T47D (cell line): ENCODE measurements at regions not wholly inside any gene's neighbourhood (a gene's known extent, or its start where the extent isn't known, plus 50 kb on each side); places are given as distances from the start of the nearest gene placed in this dataset.

Experiments used
- DNase-seq, 2 experiments: peaks; one replicate each; pipeline versions ENCODE4 v3.0.0 to v3.0.0-alpha.2; 2011 to 2012; ENCODE audit warnings: low read depth in 1 of 2, low spot score in 1 of 2
- JUND ChIP-seq: IDR thresholded peaks from 2 replicates; pipeline ENCODE4 v1.6.1; 2012; ENCODE audit warnings: low read depth
- in situ Hi-C: cut with HindIII; loops from 2 replicates; pipeline ENCODE4 v1.10.0; 2016; ENCODE audit warnings: low sequenced_read_pairs, low pct_unique_long_range_greater_than_20kb

- no peak for DNase-seq
- in situ Hi-C loops = no loop called here
- no peak for TF ChIP-seq JUND
These were observed 133.9 kb upstream of the IVNS1ABP start for GRCh38 chr1:185450917-185451316.

- TF ChIP-seq JUND = no peak
- no peak for DNase-seq
- in situ Hi-C loops = no loop called here
These were observed 133.2 kb upstream of the IVNS1ABP start for GRCh38 chr1:185450060-185450788.

GRCh38 chr1:185449378-185450059, 132.5 kb upstream of the IVNS1ABP start:
- DNase-seq = no peak
- no peak for TF ChIP-seq JUND
- in situ Hi-C loops = no loop called here

GRCh38 chr1:185448591-185449186, 131.6 kb upstream of the IVNS1ABP start:
- TF ChIP-seq JUND = no peak
- no peak for DNase-seq
- in situ Hi-C loops = no loop called here

- TF ChIP-seq JUND = no peak
- in situ Hi-C loops = no loop called here
- no peak for DNase-seq
These were observed 129.1 kb upstream of the IVNS1ABP start for GRCh38 chr1:185446131-185446530.

GRCh38 chr1:185445594-185445993, 128.6 kb upstream of the IVNS1ABP start:
- in situ Hi-C loops = no loop called here
- no peak for TF ChIP-seq JUND
- DNase-seq = no peak

GRCh38 chr1:185444676-185445075, 127.6 kb upstream of the IVNS1ABP start:
- in situ Hi-C loops = no loop called here
- no peak for TF ChIP-seq JUND
- DNase-seq = no peak

GRCh38 chr1:185442050-185442449, 125.0 kb upstream of the IVNS1ABP start:
- TF ChIP-seq JUND = no peak
- no peak for DNase-seq
- in situ Hi-C loops = no loop called here

GRCh38 chr1:185441605-185442004, 124.6 kb upstream of the IVNS1ABP start:
- no peak for TF ChIP-seq JUND
- peak in 1 of 2 experiments; percentile 35 for DNase-seq
- in situ Hi-C loops = no loop called here

- no peak for TF ChIP-seq JUND
- DNase-seq = no peak
- in situ Hi-C loops = no loop called here
These were observed 123.8 kb upstream of the IVNS1ABP start for GRCh38 chr1:185440877-185441276.

GRCh38 chr1:185439727-185440415, 122.8 kb upstream of the IVNS1ABP start:
- peak in 1 of 2 experiments; percentile 34 for DNase-seq
- no peak for TF ChIP-seq JUND
- in situ Hi-C loops = no loop called here

GRCh38 chr1:185438936-185439335, 121.9 kb upstream of the IVNS1ABP start:
- no peak for TF ChIP-seq JUND
- DNase-seq = no peak
- in situ Hi-C loops = no loop called here
